NCI-H1930 (cell line): ENCODE measurements at regions not wholly inside any gene's neighbourhood (a gene's known extent, or its start where the extent isn't known, plus 50 kb on each side); places are given as distances from the start of the nearest gene placed in this dataset.

Experiments used
- DNase-seq, 2 experiments: peaks; one replicate each; lab custom pipeline; 2025; lab: John Stamatoyannopoulos, UW

DNA sequence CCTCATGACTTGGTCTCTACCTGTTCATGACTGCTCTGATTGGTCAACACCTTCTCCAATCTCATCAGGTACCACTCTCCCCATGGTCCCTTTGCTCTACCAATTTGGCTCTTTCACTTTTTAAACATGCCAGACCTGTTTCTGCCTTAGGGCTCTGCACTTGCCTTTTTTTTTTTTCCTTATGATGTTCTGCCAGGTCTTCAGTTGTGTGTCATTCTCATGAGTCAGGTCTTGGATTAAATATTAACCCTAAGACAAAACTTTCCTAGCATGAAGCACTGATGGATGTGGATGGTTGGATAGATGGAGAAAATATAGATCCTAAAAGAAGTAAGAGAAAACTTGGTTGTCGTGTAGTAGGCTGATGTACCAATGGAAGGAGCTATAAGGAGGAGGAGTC, 219.3 kb downstream of the TTC32 start:
- no peak for DNase-seq

DNA sequence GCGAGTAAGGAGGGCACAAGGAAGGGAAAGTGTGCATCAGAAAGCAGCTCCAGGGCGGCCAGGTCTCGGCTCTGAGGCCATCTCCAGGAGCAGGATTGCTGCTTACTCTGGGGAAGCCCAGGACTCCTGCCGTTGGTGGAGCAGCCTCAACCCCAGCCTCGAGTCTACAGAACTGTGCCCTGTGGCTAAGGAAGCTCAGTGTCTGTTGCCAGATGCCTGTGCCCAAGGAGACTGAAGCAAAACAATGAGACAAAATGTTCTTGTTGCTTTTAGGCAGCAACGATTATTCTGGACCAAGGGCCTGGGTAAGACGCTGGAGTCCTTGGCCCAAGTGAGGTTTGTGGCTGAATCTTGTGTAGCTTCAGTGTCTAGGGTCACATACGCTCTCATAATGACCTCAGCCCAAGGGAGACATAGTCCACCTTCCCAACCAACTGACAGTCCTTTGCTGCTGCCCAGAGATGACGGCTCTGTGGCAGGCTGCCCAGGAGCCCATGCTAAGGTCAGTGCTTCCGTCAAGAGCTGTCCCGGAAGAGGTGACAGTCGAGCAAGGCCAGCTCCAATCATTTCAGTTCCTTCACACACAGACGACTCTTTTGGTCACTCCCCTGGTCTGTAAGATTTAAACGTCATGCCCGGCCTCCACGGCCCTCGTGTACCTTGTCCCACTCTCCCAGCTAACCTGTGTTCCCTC, 223.8 kb downstream of the TTC32 start:
- DNase-seq = no peak

DNA sequence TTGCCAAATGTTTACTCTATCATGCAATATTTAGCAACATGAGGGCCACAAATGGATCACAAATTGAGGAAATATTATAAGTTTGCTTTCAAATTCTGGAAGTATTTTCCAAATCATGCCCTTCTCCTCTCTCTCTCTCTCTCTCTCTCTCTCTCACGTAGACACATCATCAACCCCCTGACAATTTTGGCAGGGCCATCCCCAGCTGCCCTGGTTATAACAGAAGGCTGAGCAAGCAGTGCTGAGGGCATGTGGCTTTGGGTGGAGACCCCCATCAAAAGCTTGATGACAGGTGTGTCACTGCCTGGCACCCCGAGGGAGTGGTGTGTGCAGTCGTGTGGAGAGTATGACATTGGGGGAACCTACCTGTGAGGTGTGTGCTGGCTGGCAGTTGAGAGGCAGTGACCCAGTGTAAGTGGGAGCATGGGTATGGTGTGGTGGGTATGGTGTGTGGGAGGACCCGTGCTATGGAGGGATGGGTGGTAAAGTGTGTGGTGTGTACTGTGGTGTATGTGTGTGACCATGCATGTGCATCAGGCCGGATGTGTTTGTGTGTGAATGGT, 224.5 kb downstream of the TTC32 start:
- no peak for DNase-seq

DNA sequence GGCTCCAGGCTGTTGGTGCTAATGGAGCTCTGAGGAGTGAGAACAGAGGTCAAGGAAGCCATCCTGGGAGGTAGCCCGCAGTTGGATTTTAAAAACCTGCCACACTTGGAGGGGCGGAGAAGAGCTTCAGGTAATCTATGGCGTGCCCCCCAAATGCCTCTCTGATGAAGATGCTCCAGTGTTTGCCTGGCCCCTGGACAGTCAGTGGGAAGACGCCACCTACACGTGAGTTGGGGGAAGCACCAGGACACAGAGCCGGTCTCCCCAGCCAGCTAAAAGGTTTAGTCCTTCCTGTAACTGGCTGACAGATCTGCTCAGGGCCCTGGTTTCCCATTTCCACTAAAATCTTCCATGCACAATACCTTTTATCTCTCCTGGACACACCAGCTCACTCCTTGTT, 225.0 kb downstream of the TTC32 start:
- DNase-seq = no peak

DNA sequence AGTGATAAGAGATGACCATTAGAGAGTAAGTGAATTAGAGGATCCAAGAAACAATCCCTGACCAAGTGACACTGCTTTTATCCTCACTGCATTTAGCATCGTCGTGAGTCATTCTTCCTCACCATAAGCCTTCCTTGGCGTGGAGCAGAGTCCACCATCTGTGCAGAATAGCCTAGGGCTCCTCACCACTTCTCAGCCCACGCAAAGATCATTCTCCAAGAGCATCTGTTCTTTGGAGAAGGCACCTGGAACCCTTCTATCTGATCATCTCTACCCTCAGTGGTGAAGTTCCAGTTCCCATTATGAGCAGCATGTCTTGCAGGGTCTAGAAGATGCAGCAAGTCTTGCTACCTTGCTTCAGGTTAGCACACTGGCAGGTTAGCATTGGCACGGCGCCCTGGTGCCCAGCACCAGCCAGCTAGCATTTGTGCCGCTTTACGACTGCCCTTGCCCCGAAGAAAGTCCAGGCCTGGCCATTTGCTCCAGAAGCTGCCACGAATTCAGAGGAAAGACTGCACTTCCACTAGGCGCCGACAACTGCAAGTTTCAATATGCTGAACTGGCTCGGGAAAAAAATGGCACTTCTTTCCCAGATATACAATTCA, 225.8 kb downstream of the TTC32 start:
- no peak for DNase-seq

DNA sequence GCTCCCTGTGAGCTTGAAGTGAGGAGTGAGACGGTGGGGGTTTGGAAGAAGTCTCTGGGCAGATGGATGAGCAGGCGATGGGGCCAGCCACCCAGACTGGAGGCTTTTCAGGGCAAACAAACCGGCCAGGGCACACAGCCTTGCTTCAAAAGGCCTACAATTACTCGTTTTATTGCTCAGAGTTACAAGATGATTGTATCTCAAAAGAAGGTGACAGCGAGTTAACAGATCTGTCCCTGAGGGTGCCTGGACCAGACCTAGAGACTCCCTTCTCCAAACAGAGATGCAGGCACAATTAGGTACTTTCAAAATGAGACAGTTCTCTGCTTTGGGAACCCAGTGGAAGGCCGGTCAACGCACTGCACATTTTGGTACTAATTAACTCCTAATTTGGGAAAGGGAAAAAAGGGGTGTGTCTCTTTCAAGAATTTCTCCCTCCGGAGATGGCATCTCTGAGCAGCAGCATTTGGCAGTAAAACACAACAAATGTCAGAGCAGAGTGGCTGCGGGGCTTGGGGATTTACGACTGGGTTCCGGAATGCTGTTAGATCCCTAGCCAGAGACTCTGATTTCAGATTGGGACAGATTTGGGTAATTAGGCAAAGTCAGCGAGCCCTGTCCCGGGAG, 226.7 kb downstream of the TTC32 start:
- no peak for DNase-seq

GRCh38 chr2:19674051-19675002, 227.5 kb downstream of the TTC32 start:
- no peak for DNase-seq

DNA sequence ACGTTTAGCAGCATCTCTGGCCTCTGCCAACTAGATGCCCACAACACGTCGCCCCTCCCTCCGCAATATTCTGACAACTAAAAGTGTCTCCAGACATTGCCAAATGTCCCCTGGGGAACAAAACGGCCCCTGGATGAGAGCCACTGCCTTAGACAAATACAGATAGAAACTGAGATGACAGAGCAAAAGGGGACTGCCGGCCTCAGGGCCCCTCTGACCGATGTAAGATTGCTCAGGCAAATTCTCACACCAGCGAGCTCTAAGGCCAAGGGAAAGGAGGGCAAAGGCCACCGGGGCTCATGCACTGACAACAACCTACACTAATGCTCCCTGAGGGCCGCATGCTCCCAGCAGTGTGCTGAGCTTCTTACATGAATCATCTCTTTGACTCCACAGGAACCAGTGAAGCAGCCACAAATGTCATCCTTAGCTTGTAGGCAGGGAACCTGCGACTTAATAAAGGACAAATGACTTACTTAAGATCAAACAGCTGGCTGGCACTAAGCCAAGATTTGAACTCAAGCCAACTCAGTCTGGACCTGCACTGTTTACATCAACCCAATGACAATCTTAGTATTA, 228.5 kb downstream of the TTC32 start:
- DNase-seq = no peak

GRCh38 chr2:19671916-19672315, 229.9 kb downstream of the TTC32 start:
- DNase-seq = no peak

DNA sequence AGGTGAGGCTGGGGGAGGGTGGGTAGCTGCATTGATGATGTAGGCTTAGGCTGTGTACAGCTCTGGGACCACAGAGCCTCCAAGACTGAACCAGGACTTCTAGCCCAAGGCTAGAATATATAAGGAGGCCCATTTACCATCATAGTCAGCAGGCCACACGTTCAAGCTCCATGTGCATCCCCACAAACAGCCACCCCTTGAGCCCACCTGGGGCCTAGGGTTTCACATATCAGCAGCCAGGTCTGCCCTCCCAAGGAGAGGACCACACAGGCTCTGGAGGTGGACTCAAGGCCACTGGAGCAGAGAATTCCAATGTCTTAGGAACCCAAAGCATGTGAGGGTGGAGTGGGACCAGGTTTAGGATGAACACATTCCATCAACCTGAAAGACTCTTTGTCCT, 230.5 kb downstream of the TTC32 start:
- DNase-seq = no peak

DNA sequence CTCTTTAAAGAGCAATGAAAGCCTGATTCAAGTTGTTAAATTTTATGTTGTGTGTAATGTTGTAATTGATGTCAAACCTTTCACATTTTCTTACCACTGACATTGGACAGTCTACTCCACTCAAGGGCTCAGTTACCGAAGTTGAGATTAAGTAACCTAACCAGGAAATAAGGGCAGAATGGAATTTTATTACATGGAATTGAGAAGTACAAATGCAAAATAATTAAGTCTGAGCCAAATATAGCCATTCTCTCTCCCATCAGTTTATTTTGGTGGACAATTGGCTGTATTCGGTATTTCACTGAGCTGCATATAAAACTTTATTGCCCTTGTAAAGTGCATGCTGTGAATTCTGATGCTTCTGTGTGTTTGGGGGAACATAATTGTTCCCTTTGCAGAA, 231.5 kb downstream of the TTC32 start:
- no peak for DNase-seq

GRCh38 chr2:19669559-19669958, 232.2 kb downstream of the TTC32 start:
- no peak for DNase-seq

GRCh38 chr2:19669126-19669525, 232.7 kb downstream of the TTC32 start:
- no peak for DNase-seq

DNA sequence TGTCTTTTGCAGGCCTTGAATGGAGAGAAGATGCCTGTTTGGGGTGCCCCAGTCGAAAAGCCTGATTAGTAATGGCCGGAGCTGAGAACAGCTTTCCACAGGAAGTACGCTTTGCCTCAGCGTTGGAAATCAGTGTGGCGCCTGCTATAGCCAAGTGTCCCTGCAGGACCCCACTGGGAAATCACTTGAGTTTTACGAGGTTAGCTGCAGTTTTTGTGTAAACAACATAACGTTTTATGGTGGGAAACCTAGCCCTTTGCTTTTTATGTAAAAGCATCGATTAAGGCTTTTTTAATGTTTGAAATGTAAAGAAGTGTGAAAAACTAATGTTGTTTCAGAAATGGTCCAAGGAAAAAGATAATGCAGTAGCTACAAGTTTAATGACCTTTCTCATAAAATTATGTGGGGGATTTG, 234.2 kb downstream of the TTC32 start:
- DNase-seq = no peak

GRCh38 chr2:19667085-19667484, 234.7 kb downstream of the TTC32 start:
- no peak for DNase-seq

- DNase-seq = no peak
Measured at GRCh38 chr2:19664646-19665045, 237.1 kb downstream of the TTC32 start.

DNA sequence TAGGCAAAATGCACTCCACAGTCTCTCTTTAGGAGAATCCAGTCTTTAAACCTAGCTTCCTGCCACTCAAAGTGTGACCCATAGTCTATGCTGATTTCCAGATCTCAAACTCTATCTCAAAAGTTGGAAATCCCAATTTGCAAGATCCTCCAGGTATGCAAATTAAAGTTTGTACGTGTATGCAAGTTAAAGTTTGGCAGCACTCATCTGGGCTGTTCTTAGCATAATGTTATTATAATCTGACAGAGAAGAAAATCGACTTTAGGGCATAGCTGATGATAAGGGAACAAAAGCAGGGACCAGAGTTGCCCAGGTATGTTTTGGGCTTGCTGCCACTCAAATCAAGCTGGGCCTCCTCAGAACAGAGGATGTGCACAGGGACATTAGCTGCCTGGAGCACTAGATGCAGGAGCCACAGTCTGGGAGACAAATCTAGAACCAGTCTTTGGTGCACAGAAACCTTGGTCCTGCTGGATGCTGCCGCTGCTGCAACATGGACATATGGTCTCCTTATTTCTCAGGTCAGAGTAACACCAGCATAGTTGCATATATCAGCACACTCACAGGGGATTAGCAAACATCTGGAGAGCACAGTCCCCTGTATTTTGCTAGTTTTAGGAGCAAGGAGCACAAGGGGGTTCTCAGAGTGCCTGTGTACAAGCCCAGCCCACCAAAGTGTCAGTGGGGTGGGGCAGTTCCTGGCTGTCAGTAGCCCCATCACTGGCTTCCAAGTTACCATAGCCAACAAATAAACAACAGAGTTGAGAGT, 242.6 kb downstream of the TTC32 start:
- DNase-seq = no peak

- no peak for DNase-seq
Measured at GRCh38 chr2:19656011-19656410, 245.8 kb downstream of the TTC32 start.

DNA sequence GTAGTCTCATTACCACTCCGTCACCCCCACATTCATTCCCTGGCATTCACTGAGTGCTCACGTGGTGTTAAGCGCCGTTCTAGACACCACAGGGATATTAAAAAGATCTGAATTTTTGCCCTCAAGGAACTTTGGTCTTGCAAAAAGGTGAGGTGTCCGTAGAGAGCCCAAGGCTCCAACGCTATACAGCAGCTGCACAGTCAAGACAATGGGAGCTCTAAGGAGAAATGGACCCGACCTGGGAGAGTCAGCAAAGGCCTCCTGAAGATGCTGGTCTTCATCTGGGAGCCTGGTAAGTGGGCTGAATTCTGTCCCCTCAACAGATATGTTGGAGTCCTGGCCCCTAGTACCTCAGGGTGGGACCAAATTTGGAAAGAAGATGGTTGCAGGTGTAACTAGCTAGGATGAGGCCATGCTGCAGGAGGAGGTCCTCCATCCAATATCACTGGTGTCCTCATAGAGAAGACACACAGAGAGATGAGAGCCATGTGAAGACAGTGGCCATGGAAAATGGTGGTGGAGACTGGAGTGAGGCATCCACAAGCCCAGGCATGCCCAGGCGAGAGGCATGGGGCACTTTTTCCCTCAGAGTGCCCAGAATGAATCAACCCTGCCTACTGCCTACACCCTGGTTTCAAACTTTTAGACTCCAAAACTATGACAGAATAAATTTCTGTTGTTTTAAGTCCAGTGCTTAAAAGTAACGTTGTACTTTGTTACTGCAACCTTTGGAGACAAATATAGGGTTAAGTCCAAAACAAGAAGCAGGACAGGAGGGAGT, 247.3 kb downstream of the TTC32 start:
- DNase-seq = no peak

GRCh38 chr2:19653509-19653908, 248.3 kb downstream of the TTC32 start:
- no peak for DNase-seq
